ENCODE measurements at regions not wholly inside any gene's neighbourhood (a gene's known extent, or its start where the extent isn't known, plus 50 kb on each side); places are given as distances from the start of the nearest gene placed in this dataset.

DNA sequence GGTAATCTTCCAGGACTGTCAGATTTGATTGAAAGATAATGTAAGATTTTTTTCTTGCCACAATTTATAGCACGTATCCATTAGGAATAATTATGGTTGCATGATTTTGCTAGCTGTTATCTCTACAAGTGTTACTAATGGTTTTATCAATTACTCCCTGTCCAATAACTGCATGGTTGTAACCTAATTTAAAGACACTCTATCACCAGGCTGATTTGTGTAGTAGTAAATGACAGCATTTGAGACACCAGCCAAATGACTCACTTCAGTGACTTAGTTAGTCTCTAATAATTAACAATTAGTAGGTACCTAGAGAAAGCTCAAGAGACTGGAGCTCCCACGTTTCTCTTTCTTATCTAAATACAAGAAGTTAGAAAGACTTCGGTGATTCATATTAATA lies 453.8 kb upstream of the POU3F2 start:
- in situ Hi-C loops (cut with MboI): no loop called here
- DNase-seq: no peak
- no peaks in the 10 kb centered on the region for H3K9me2 ChIP-seq (ENCODE audit: insufficient read depth)
- TF ChIP-seq EZH2phosphoT487 (IDR thresholded peaks at IDR 0.05; ENCODE audit: insufficient read depth, low read depth): no peak
- TF ChIP-seq EZH2 (IDR thresholded peaks at IDR 0.05; ENCODE audit: insufficient read depth, poor library complexity, severe bottlenecking): no peak
- no peaks in the 10 kb centered on the region for H3K36me3 ChIP-seq (ENCODE audit: low read depth)
- H3F3A ChIP-seq (ENCODE audit: insufficient read depth): no peaks in the 10 kb centered on the region
- no peak overlapping the region for H3K9ac ChIP-seq
- H2AFZ ChIP-seq: no peak overlapping the region
- no peak overlapping the region for H3K4me2 ChIP-seq (ENCODE audit: unreplicated experiment)
- H3K27me3 ChIP-seq (replicated peaks; ENCODE audit: insufficient read depth): no peaks in the 10 kb centered on the region
- no peaks in the 10 kb centered on the region for H3K79me2 ChIP-seq (ENCODE audit: insufficient read depth)
- H3K9me3 ChIP-seq (ENCODE audit: low read depth): no peaks in the 10 kb centered on the region
- H3K4me3 ChIP-seq: no peak overlapping the region
- no peaks in the 10 kb centered on the region for H3K4me1 ChIP-seq (ENCODE audit: insufficient read depth)
- no peaks in the 10 kb centered on the region for H4K20me1 ChIP-seq (ENCODE audit: insufficient read depth)
- H3K27ac ChIP-seq: no peak overlapping the region
- 28 to 30% methylated on average over 3 of the region's 3 CpGs for WGBS, 2 experiments (ENCODE audit: low coverage in 1 of 2, low lambda C conversion rate in 2 of 2, missing lambda C conversion rate in 2 of 2)

- in situ Hi-C loops (cut with MboI): no loop called here
- no peak for DNase-seq
- no peak for TF ChIP-seq EZH2phosphoT487 (IDR thresholded peaks at IDR 0.05; ENCODE audit: insufficient read depth, low read depth)
- TF ChIP-seq EZH2 (IDR thresholded peaks at IDR 0.05; ENCODE audit: insufficient read depth, poor library complexity, severe bottlenecking): no peak
- WGBS, 2 experiments (ENCODE audit: low coverage in 1 of 2, low lambda C conversion rate in 2 of 2, missing lambda C conversion rate in 2 of 2): 19 to 21% methylated on average over 3 of the region's 3 CpGs
- Histone ChIP-seq H3K9me2 (ENCODE audit: insufficient read depth) (no peaks in the 10 kb centered on the region), H3K4me1 (ENCODE audit: insufficient read depth) (no peaks in the 10 kb centered on the region), H3K9me3 (ENCODE audit: low read depth) (no peaks in the 10 kb centered on the region), H3K79me2 (ENCODE audit: insufficient read depth) (no peaks in the 10 kb centered on the region), H3K4me3 (no peak overlapping the region), H2AFZ (no peak overlapping the region), H3K4me2 (ENCODE audit: unreplicated experiment) (no peak overlapping the region), H3K27me3 (replicated peaks; ENCODE audit: insufficient read depth) (no peaks in the 10 kb centered on the region), H3K27ac (no peak overlapping the region), H3K9ac (no peak overlapping the region), H3K36me3 (ENCODE audit: low read depth) (no peaks in the 10 kb centered on the region), H4K20me1 (ENCODE audit: insufficient read depth) (no peaks in the 10 kb centered on the region), H3F3A (ENCODE audit: insufficient read depth) (no peaks in the 10 kb centered on the region)
Observed at GRCh38 chr6:98382246-98382645, 452.1 kb upstream of the POU3F2 start.

GRCh38 chr6:98384334-98384733 lies 450.0 kb upstream of the POU3F2 start:
- Histone ChIP-seq H3K79me2 (ENCODE audit: insufficient read depth) (no peaks in the 10 kb centered on the region), H3K9me3 (ENCODE audit: low read depth) (no peaks in the 10 kb centered on the region), H3K9me2 (ENCODE audit: insufficient read depth) (no peaks in the 10 kb centered on the region), H3K4me3 (no peak overlapping the region), H3K9ac (no peak overlapping the region), H3K4me1 (ENCODE audit: insufficient read depth) (no peaks in the 10 kb centered on the region), H3K36me3 (ENCODE audit: low read depth) (no peaks in the 10 kb centered on the region), H3K27ac (no peak overlapping the region), H3K4me2 (ENCODE audit: unreplicated experiment) (no peak overlapping the region), H3K27me3 (replicated peaks; ENCODE audit: insufficient read depth) (no peaks in the 10 kb centered on the region), H4K20me1 (ENCODE audit: insufficient read depth) (no peaks in the 10 kb centered on the region), H3F3A (ENCODE audit: insufficient read depth) (no peaks in the 10 kb centered on the region), H2AFZ (no peak overlapping the region)
- TF ChIP-seq EZH2phosphoT487 (IDR thresholded peaks at IDR 0.05; ENCODE audit: insufficient read depth, low read depth) (no peak), EZH2 (IDR thresholded peaks at IDR 0.05; ENCODE audit: insufficient read depth, poor library complexity, severe bottlenecking) (no peak)
- DNase-seq: no peak
- 1% methylated on average over 7 of the region's 7 CpGs for WGBS, 2 experiments (ENCODE audit: low coverage in 1 of 2, low lambda C conversion rate in 2 of 2, missing lambda C conversion rate in 2 of 2)
- in situ Hi-C loops (cut with MboI): no loop called here

- TF ChIP-seq EZH2 (IDR thresholded peaks at IDR 0.05; ENCODE audit: insufficient read depth, poor library complexity, severe bottlenecking): no peak
- no peak for TF ChIP-seq EZH2phosphoT487 (IDR thresholded peaks at IDR 0.05; ENCODE audit: insufficient read depth, low read depth)
- Histone ChIP-seq H3K4me3 (no peak overlapping the region), H3K9me3 (ENCODE audit: low read depth) (no peaks in the 10 kb centered on the region), H3K4me1 (ENCODE audit: insufficient read depth) (no peaks in the 10 kb centered on the region), H3K4me2 (ENCODE audit: unreplicated experiment) (no peak overlapping the region), H3K36me3 (ENCODE audit: low read depth) (no peaks in the 10 kb centered on the region), H3K27ac (no peak overlapping the region), H3F3A (ENCODE audit: insufficient read depth) (no peaks in the 10 kb centered on the region), H3K9ac (no peak overlapping the region), H3K27me3 (replicated peaks; ENCODE audit: insufficient read depth) (no peaks in the 10 kb centered on the region), H3K9me2 (ENCODE audit: insufficient read depth) (no peaks in the 10 kb centered on the region), H4K20me1 (ENCODE audit: insufficient read depth) (no peaks in the 10 kb centered on the region), H3K79me2 (ENCODE audit: insufficient read depth) (no peaks in the 10 kb centered on the region), H2AFZ (no peak overlapping the region)
- no peak for DNase-seq
- in situ Hi-C loops (cut with MboI): no loop called here
- WGBS, 2 experiments (ENCODE audit: low coverage in 1 of 2, low lambda C conversion rate in 2 of 2, missing lambda C conversion rate in 2 of 2): 33 to 40% methylated on average over 6 of the region's 6 CpGs
Observed at GRCh38 chr6:98384801-98385200, 449.6 kb upstream of the POU3F2 start.

DNA sequence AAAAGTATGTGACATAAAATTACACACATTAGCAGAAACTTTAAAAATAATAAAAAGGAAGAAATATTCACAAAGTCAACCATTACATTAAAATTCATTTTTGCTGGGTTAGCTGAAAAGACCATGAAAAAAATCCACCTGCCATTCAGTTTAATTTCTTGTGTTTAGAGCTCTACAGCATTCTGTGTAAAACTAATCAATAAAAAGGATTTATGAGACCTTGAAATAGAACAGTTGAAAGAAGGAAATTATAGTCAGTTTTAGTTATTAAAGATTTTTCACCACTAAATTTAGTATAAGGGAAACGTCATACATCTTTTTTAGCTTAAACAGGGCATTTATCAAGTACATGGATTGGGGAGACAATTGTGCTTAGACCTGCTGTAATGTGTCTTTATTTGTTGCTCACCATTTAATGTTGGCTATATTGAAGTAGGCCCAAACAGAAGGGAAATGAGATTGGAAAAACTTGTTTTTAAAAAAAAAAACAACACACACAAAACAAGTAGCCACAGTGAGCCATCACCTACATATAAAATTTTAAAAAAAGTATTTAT lies 438.7 kb upstream of the POU3F2 start:
- Histone ChIP-seq H3K4me2 (ENCODE audit: unreplicated experiment) (no peak overlapping the region), H3K27ac (no peak overlapping the region), H3K9ac (no peak overlapping the region), H3K79me2 (ENCODE audit: insufficient read depth) (no peaks in the 10 kb centered on the region), H3K4me1 (ENCODE audit: insufficient read depth) (no peaks in the 10 kb centered on the region), H4K20me1 (ENCODE audit: insufficient read depth) (no peaks in the 10 kb centered on the region), H3K9me2 (ENCODE audit: insufficient read depth) (no peaks in the 10 kb centered on the region), H3K9me3 (ENCODE audit: low read depth) (no peaks in the 10 kb centered on the region), H3K4me3 (no peak overlapping the region), H3F3A (ENCODE audit: insufficient read depth) (no peaks in the 10 kb centered on the region), H3K36me3 (ENCODE audit: low read depth) (no peaks in the 10 kb centered on the region), H2AFZ (no peak overlapping the region), H3K27me3 (replicated peaks; ENCODE audit: insufficient read depth) (no peaks in the 10 kb centered on the region)
- in situ Hi-C loops (cut with MboI): no loop called here
- 5% methylated on average over 1 of the region's 1 CpG for WGBS, 2 experiments (ENCODE audit: low coverage in 1 of 2, low lambda C conversion rate in 2 of 2, missing lambda C conversion rate in 2 of 2)
- TF ChIP-seq EZH2phosphoT487 (IDR thresholded peaks at IDR 0.05; ENCODE audit: insufficient read depth, low read depth) (no peak), EZH2 (IDR thresholded peaks at IDR 0.05; ENCODE audit: insufficient read depth, poor library complexity, severe bottlenecking) (no peak)
- DNase-seq: no peak

Data from GM23248 (cell line).